ENCODE measurements at regions not wholly inside any gene's neighbourhood (a gene's known extent, or its start where the extent isn't known, plus 50 kb on each side); places are given as distances from the start of the nearest gene placed in this dataset.

GRCh38 chr20:12925863-12926793 is 82.6 kb upstream of the SPTLC3 start:
- TF ChIP-seq POLR2AphosphoS5 (IDR thresholded peaks at IDR 0.05), result no peak
- TF ChIP-seq, protein P1, sequence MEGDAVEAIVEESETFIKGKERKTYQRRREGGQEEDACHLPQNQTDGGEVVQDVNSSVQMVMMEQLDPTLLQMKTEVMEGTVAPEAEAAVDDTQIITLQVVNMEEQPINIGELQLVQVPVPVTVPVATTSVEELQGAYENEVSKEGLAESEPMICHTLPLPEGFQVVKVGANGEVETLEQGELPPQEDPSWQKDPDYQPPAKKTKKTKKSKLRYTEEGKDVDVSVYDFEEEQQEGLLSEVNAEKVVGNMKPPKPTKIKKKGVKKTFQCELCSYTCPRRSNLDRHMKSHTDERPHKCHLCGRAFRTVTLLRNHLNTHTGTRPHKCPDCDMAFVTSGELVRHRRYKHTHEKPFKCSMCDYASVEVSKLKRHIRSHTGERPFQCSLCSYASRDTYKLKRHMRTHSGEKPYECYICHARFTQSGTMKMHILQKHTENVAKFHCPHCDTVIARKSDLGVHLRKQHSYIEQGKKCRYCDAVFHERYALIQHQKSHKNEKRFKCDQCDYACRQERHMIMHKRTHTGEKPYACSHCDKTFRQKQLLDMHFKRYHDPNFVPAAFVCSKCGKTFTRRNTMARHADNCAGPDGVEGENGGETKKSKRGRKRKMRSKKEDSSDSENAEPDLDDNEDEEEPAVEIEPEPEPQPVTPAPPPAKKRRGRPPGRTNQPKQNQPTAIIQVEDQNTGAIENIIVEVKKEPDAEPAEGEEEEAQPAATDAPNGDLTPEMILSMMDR (IDR thresholded peaks at IDR 0.05 in 8 of 11, conservative IDR thresholded peaks at IDR 0.05 in 3 of 11), result no peak
